ENCODE measurements at regions not wholly inside any gene's neighbourhood (a gene's known extent, or its start where the extent isn't known, plus 50 kb on each side); places are given as distances from the start of the nearest gene placed in this dataset.
"Not testable (repeated sequence)": the region's sequence is repeated elsewhere in the genome, so short reads cannot be mapped to it uniquely, and the experiment has no call there.

DNA sequence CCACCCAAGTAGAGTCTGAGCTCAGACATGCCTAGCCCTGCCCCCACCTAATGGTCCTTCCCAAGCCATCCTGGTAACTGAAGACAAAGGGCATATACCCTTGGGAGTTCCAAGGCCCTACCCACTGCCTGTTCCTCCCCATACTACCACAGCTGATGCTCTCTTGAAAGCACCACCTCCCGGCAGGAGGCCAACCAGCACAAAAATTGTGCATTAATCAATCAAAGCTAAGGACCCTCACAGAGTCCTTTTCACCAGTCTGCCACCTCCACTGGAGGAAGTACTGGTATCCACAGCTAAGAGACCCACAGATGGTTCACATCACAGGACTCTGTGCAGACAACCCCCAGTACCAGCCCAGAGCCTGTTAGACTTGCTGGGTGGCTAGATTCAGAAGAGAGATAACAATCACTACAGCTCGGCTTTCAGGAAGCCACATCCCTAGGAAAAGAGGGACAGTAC lies 93.8 kb upstream of the MAPK10 start:
- TF ChIP-seq, protein P1, sequence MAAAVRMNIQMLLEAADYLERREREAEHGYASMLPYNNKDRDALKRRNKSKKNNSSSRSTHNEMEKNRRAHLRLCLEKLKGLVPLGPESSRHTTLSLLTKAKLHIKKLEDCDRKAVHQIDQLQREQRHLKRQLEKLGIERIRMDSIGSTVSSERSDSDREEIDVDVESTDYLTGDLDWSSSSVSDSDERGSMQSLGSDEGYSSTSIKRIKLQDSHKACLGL (CRISPR knock-in tag; IDR thresholded peaks at IDR 0.05; ENCODE audit: borderline replicate concordance, poor library complexity, severe bottlenecking), result not testable (repeated sequence)
- TF ChIP-seq, protein P2, sequence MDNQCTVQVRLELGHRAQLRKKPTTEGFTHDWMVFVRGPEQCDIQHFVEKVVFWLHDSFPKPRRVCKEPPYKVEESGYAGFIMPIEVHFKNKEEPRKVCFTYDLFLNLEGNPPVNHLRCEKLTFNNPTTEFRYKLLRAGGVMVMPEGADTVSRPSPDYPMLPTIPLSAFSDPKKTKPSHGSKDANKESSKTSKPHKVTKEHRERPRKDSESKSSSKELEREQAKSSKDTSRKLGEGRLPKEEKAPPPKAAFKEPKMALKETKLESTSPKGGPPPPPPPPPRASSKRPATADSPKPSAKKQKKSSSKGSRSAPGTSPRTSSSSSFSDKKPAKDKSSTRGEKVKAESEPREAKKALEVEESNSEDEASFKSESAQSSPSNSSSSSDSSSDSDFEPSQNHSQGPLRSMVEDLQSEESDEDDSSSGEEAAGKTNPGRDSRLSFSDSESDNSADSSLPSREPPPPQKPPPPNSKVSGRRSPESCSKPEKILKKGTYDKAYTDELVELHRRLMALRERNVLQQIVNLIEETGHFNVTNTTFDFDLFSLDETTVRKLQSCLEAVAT (IDR thresholded peaks at IDR 0.05), result not testable (repeated sequence)
- TF ChIP-seq ZNF140 (CRISPR knock-in tag; IDR thresholded peaks at IDR 0.05); TEAD4 (IDR thresholded peaks at IDR 0.05; ENCODE audit: low read length); TEAD4 (CRISPR knock-in tag; IDR thresholded peaks at IDR 0.05; ENCODE audit: borderline replicate concordance): not testable (repeated sequence)
- TF ChIP-seq, protein P3, sequence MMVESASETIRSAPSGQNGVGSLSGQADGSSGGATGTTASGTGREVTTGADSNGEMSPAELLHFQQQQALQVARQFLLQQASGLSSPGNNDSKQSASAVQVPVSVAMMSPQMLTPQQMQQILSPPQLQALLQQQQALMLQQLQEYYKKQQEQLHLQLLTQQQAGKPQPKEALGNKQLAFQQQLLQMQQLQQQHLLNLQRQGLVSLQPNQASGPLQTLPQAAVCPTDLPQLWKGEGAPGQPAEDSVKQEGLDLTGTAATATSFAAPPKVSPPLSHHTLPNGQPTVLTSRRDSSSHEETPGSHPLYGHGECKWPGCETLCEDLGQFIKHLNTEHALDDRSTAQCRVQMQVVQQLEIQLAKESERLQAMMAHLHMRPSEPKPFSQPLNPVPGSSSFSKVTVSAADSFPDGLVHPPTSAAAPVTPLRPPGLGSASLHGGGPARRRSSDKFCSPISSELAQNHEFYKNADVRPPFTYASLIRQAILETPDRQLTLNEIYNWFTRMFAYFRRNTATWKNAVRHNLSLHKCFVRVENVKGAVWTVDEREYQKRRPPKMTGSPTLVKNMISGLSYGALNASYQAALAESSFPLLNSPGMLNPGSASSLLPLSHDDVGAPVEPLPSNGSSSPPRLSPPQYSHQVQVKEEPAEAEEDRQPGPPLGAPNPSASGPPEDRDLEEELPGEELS (CRISPR knock-in tag; IDR thresholded peaks at IDR 0.05; ENCODE audit: borderline replicate concordance), result not testable (repeated sequence)
- TF ChIP-seq, protein P4, sequence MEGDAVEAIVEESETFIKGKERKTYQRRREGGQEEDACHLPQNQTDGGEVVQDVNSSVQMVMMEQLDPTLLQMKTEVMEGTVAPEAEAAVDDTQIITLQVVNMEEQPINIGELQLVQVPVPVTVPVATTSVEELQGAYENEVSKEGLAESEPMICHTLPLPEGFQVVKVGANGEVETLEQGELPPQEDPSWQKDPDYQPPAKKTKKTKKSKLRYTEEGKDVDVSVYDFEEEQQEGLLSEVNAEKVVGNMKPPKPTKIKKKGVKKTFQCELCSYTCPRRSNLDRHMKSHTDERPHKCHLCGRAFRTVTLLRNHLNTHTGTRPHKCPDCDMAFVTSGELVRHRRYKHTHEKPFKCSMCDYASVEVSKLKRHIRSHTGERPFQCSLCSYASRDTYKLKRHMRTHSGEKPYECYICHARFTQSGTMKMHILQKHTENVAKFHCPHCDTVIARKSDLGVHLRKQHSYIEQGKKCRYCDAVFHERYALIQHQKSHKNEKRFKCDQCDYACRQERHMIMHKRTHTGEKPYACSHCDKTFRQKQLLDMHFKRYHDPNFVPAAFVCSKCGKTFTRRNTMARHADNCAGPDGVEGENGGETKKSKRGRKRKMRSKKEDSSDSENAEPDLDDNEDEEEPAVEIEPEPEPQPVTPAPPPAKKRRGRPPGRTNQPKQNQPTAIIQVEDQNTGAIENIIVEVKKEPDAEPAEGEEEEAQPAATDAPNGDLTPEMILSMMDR (IDR thresholded peaks at IDR 0.05 in 2 of 3, conservative IDR thresholded peaks at IDR 0.05 in 1 of 3; ENCODE audit: insufficient read depth in 2 of 3, low read depth in 1 of 3, low read length in 3 of 3), result not testable (repeated sequence)
- TF ChIP-seq, protein P5, sequence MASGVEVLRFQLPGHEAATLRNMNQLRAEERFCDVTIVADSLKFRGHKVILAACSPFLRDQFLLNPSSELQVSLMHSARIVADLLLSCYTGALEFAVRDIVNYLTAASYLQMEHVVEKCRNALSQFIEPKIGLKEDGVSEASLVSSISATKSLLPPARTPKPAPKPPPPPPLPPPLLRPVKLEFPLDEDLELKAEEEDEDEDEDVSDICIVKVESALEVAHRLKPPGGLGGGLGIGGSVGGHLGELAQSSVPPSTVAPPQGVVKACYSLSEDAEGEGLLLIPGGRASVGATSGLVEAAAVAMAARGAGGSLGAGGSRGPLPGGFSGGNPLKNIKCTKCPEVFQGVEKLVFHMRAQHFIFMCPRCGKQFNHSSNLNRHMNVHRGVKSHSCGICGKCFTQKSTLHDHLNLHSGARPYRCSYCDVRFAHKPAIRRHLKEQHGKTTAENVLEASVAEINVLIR (CRISPR knock-in tag; IDR thresholded peaks at IDR 0.05), result not testable (repeated sequence)

Data from K562 (cell line).